Astrocyte (in vitro differentiated cells and primary cell): ENCODE measurements at regions not wholly inside any gene's neighbourhood (a gene's known extent, or its start where the extent isn't known, plus 50 kb on each side); places are given as distances from the start of the nearest gene placed in this dataset.

Experiments used
- EZH2 ChIP-seq: IDR thresholded peaks from 2 replicates; pipeline ENCODE4 v1.6.1; 2012; ENCODE audit warnings: mild to moderate bottlenecking, low read length, inconsistent platforms; ENCODE audit not compliant: insufficient read depth
- TF ChIP-seq, protein P1 (sequence below): IDR thresholded peaks from 2 replicates; pipeline ENCODE4 v1.5.1; 2011; ENCODE audit warnings: low read depth, mild to moderate bottlenecking, inconsistent platforms, low read length, moderate library complexity; ENCODE audit not compliant: insufficient read depth

DNA sequence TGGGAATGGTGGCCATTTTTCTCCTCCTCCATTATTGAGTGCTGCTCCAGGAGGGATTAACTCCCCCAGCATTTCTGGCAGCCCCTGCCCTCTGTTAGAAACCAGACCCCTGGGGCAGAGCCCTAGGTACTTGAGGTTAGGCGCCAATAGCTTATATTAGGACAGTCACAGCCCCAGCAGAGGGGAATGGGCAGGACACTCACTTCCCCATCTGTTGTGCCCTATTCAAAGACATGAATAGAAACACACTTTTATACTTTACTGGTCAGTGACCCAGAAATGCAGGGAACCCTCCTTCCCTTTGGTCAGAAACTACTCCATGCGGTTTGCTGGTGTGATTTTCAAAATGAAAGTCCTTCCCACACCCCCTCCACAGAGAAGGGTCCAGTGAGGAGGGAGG is 267.7 kb downstream of the PTBP2 start:
- TF ChIP-seq, protein P1, sequence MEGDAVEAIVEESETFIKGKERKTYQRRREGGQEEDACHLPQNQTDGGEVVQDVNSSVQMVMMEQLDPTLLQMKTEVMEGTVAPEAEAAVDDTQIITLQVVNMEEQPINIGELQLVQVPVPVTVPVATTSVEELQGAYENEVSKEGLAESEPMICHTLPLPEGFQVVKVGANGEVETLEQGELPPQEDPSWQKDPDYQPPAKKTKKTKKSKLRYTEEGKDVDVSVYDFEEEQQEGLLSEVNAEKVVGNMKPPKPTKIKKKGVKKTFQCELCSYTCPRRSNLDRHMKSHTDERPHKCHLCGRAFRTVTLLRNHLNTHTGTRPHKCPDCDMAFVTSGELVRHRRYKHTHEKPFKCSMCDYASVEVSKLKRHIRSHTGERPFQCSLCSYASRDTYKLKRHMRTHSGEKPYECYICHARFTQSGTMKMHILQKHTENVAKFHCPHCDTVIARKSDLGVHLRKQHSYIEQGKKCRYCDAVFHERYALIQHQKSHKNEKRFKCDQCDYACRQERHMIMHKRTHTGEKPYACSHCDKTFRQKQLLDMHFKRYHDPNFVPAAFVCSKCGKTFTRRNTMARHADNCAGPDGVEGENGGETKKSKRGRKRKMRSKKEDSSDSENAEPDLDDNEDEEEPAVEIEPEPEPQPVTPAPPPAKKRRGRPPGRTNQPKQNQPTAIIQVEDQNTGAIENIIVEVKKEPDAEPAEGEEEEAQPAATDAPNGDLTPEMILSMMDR = no peak
- TF ChIP-seq EZH2 = no peak
